ENCODE measurements at regions not wholly inside any gene's neighbourhood (a gene's known extent, or its start where the extent isn't known, plus 50 kb on each side); places are given as distances from the start of the nearest gene placed in this dataset.
"Not testable (repeated sequence)": the region's sequence is repeated elsewhere in the genome, so short reads cannot be mapped to it uniquely, and the experiment has no call there.

- peak; percentile 7 for DNase-seq (ENCODE audit: low read depth, low spot score)
Measured at GRCh38 chr3:161600173-161600572, 103.6 kb downstream of the OTOL1 start.

GRCh38 chr3:161602475-161602874 is 105.9 kb downstream of the OTOL1 start:
- no peak for DNase-seq (ENCODE audit: low read depth, low spot score)

DNA sequence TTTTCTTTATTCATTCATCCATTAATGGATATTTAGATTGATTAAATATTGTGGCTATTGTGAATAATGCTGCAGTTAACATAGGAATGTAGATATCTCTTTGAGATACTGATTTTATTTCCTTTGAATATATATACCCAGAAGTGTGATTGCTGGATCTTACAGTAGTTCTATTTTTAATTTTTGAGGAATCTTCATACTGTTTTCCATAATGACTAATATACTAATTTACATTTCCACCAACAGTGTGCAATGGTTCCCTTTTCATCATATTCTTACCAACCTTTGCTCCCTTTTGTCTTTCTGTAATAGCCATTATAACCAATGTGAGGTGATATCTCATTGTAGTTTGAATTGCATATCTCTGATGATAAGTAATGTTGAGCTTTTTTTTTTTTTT is 106.3 kb downstream of the OTOL1 start:
- DNase-seq (ENCODE audit: low read depth, low spot score), result no peak

DNA sequence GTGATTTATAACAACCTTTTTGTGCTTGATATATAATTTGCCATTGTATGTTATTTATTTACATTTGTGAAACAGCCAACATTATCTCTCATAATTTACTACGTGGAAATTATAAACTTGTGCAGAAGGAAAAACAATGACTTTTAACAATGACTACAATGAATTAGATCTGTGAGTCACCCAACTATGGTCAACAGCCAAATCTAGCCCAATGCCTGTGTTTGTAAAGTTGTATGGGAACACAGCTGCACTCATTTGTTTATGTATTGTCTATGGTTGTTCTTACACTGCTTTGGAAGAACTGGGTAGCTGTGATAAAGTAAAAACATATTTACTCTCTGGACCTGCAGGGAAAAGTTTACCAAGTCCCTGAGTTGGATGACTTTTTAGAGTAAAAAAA is 110.4 kb downstream of the OTOL1 start:
- DNase-seq (ENCODE audit: low read depth, low spot score), result no peak

DNA sequence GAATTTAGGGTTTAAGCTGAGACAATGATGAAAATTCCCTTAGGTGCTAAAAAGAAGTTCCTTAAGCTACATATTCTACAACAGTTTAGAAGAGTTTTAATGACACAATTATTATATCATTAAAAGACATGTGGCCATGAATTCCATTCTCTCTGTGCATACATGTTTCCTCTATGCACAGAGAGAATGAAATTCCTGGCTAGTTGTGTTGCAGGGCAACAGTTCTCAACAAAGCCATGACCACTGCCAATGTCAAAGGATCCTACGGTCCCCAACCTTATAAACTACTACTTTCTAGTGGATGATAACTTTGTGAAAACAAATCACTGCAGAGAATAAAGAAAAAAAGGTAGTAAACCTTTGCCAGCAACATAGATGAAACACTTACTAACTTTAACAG is 122.7 kb downstream of the OTOL1 start:
- no peak for DNase-seq (ENCODE audit: low read depth, low spot score)

DNA sequence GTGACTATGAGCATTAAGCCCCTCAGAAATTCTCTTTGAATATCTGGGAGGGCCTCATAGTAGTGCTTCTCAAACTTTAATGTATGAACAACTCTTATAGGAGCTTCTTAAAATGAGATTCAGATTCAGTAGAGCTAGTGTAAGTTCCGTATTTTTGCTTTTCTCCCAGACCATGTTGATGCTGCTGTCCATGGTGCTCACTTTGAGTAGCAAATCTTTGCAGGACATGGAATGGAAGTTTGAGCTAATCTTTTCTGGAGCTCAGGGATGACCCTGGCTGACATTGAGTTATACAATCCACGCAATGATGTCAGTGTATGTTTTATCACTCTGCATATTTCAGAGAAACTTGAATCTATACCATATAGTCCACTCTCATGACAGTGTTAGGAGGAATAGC is 134.2 kb downstream of the OTOL1 start:
- no peak for DNase-seq (ENCODE audit: low read depth, low spot score)

DNA sequence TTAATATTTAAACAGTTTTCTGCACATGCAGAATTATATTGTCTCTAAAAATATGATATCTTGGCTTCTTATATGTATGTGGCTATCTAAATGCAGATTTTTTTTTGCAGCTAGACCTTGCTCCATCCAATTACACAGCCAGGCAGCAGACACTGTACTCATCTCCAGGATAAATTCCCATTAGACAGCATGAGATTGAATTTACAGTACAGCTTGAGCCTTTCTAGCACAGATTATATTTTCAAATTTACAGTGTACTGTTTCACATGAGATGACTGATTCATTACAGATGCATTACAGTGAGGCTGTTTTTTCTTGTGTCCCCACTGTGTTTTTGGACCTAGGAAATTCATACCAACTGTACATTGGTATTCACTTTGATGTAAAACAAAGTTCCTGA is 134.9 kb downstream of the OTOL1 start:
- DNase-seq (ENCODE audit: low read depth, low spot score), result no peak

- peak; percentile 72 for DNase-seq (ENCODE audit: low read depth, low spot score)
Measured at GRCh38 chr3:161637559-161637958, 141.0 kb downstream of the OTOL1 start.

DNA sequence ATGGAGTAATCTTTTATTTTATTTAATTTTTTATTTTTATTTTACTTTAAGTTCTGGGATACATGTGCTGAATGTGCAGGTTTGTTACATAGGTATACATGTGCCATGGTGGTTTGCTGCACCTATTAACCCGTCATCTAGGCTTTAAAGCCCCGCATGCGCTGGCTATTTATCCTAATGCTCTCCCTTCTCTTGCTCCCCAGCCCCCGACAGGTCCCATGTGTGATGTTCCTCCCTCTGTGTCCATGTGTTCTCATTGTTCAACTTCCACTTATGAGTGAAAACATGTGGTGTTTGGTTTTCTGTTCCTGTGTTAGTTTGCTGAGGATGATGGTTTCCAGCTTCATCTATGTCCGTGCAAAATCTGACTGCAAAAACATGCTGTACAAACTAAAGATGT is 142.5 kb downstream of the OTOL1 start:
- not testable (repeated sequence) for DNase-seq (ENCODE audit: low read depth, low spot score)

DNA sequence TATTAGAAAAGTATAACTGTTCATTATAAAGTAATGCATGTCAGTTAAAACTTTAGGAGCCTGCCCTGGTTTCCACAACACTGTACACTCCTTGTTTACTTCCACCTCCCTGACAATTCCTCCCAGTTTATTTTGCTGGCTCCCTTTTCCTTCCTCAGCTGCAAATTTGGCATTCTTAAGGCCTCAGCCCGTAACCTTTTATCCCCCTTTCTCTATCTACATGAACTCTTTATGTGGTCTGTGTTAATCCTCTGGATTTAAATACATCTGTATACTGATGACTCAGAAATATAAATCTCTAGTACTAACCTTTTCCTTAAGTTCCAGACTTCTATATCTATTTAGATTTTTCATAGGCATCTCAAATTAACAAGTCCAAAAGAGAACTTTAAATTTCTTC is 143.6 kb downstream of the OTOL1 start:
- no peak for DNase-seq (ENCODE audit: low read depth, low spot score)

DNA sequence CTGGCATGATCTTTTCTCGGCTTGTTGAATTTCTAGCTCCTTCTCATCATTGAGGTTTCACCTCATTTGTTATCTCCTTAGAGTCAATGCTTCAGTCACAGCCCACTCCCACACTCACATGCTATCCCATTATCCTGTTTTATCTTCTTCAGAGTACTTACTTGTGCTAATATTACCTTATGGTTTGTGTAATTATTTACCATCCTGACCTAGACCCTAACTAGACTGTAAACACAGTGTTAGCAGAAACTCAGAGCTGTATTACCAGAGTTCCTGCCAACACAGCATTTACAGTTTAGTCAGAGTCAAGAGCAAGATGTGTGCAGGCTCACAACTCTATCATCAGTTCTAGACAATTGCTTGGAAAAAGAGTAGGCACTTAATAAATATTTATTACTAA is 144.7 kb downstream of the OTOL1 start:
- DNase-seq (ENCODE audit: low read depth, low spot score), result no peak

DNA sequence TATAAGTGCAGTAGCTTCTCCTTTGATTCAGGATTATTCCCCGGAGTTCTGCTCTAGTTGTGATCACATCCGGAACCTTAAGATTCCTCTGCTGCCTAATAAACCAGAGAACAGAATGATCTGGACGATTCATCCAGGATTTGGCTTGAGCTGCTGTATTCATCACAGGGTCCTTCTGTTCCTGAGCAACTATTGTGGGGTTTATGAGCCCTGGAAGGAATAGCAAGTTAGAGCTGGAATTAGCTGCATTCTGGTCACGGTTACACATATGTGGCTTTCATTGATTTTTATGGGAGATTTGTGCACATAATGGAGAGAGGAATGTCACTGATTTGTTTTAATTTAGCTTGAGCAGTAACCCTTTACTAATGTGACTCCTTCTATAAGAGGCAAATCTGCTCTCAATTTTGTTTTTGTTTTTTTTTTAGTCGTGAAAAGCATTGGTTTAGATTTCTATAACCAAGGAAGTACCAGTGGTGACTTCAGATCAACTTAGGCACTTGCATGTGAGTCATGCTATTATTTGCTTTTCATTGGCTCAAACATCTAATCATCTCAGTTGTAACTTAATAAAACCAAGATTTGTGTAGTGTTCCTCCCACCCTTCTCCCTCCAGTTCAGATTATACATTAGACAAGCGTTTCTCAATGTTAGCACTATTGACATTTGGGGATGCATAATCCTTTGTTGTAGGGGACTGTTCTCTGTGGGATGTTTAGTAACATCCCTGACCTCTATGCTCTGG is 148.5 kb downstream of the OTOL1 start:
- DNase-seq (ENCODE audit: low read depth, low spot score), result no peak

- no peak for DNase-seq (ENCODE audit: low read depth, low spot score)
Measured at GRCh38 chr3:161647936-161648470, 151.4 kb downstream of the OTOL1 start.

DNA sequence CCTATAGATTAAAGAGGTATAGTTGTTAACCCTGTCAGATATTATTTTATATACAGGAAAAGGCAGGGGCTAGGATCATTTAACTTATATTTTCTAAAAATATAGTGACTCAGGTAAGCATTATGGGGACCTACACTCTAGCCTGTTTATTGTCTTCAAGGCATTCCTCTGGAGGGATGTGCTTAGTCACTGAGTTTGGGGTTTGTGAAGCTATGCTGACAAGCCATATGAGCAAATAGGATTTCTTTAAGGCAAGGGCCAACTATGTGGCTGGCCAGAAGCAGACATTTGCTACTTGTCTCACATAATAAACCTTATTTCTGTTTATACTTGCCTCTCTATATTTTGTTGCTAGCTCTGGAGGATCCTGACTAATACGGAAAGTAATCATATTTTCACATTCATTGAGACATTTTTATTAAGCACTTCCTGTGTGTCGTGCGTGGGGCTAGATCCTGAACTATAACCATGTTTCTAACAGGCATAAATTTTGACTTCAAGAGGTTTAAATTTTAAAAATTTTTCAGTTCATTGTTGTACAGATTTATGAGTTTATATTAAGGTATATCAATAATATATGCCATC is 153.4 kb downstream of the OTOL1 start:
- DNase-seq (ENCODE audit: low read depth, low spot score), result no peak

DNA sequence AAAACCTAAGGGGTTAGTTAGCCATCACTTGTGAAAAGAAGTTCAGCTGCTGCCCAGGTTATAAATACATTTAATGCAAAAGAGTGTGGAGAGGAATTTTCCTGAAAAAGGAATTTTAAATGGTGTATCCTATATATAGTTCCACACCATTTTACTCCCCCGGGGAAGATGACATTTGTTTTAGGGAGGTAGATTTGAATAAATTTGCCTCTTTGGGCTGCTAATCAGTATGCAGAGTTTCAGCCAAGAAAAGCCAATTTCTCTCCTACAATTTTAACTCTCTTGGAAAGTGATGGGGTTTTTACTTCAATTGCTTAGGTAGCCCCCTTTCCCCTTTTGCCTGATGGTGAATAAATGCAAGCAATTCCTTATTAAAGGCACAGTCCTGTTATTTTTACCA is 161.2 kb downstream of the OTOL1 start:
- DNase-seq (ENCODE audit: low read depth, low spot score), result no peak

GRCh38 chr3:161671141-161671540 is 174.5 kb downstream of the OTOL1 start:
- no peak for DNase-seq (ENCODE audit: low read depth, low spot score)

- DNase-seq (ENCODE audit: low read depth, low spot score), result no peak
Measured at GRCh38 chr3:161672478-161672877, 175.9 kb downstream of the OTOL1 start.

DNA sequence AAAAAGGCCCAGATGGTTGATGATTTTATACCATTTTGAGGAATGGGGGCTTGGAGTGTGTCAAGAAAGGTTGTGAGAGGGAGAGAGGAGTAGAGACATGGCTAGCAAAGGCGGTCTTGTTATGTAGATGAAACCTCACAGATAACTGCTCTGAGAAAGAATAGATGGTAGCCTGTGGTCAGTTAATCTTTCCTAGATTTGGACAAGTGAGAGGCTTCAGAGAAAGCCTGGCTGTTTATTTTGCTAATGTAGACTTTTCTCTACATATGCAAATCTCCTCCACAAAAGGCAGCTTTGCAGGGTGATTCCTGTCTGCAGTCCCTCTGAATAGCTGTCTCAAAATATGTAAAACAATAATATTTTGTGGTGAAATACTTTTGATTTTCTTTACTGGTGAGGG is 177.3 kb downstream of the OTOL1 start:
- peak; percentile 14 for DNase-seq (ENCODE audit: low read depth, low spot score)

DNA sequence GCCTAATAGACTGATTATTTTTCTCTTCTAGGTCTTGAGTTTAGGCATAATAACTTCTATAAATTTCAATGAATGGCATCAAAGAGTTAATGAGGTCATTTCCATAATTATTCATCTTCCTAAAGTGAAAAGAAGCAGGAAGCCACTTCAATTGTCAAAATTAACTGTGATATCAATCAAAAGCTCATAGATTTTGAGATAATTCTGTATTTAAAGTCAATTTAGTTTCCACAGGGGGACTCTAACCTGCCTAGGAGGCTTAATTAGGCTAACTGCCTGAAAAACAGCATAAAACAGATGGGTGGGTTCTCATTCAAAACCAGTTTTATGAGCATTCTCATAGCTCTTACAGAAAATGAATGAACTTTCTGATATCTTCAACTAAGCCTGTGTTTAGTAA is 177.8 kb downstream of the OTOL1 start:
- DNase-seq (ENCODE audit: low read depth, low spot score), result no peak

GRCh38 chr3:161681831-161682230 is 185.2 kb downstream of the OTOL1 start:
- not testable (repeated sequence) for DNase-seq (ENCODE audit: low read depth, low spot score)

- DNase-seq (ENCODE audit: low read depth, low spot score), result no peak
Measured at GRCh38 chr3:161682715-161683114, 186.1 kb downstream of the OTOL1 start.

DNA sequence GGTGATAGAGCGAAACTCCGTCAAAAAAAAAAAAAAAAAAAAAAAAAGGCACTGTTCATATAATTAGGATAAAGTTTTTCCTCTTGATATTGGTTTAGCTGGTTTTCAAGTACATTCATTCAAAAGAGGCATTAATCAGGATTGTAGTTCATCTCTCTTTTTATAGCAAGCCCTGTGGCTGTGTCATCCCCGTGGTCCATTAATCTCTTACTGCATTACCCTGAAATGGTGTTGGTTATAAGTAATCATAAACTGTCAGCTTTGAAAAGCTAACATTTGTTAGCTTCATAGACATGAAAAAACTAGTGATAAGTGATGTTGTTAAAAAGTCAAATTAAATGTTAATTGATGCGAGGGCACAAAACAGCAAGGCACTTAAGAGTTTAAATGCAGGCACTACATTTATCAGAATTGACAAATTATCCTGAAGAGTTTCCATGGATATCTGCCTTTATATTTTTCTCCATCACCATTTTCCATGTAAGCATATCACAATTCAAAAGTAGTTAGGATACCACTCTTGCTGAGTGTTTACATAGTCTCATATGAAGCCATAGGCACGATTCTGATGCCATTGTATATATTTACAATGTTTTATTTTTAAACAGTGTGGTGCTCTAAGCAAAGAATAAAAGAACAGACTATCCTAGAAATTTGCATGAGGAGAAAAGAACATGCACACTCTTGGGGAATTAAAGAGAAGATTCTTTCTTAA is 193.1 kb downstream of the OTOL1 start:
- DNase-seq (ENCODE audit: low read depth, low spot score), result no peak

DNA sequence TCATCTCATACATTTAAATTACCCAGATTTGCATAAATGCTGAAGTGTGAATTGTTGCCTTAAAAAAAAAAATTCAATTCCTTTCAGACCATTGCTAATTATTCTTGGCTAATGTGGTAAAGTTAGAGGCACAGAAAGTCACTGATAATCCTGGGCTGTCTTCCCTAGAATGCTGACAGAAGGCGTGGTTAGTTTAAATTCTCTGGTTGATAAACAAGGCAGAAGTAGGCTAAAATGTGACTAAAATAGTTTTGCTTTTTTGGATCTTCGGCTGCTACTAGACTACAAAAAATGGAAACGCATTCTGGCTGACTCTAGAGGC is 193.7 kb downstream of the OTOL1 start:
- DNase-seq (ENCODE audit: low read depth, low spot score), result no peak

Data from ELF-1 (cell line).